Daoy (cell line): ENCODE measurements at regions not wholly inside any gene's neighbourhood (a gene's known extent, or its start where the extent isn't known, plus 50 kb on each side); places are given as distances from the start of the nearest gene placed in this dataset.

Source experiments
- DNase-seq: peaks from one replicate; pipeline ENCODE4 v3.0.0-alpha.2; 2015; ENCODE audit warnings: low read depth

- no peak for DNase-seq
Observed at GRCh38 chr2:4486971-4487370, 783.6 kb downstream of the DCDC2C start.

GRCh38 chr2:4499316-4500030 is 796.1 kb downstream of the DCDC2C start:
- DNase-seq = peak; percentile 38

- no peak for DNase-seq
Observed at GRCh38 chr2:4501525-4501924, 798.1 kb downstream of the DCDC2C start.

- peak; percentile 6 for DNase-seq
Observed at GRCh38 chr2:4502230-4502843, 799.0 kb downstream of the DCDC2C start.

GRCh38 chr2:4507661-4508060 is 804.3 kb downstream of the DCDC2C start:
- DNase-seq = no peak

GRCh38 chr2:4515871-4516761 is 812.7 kb downstream of the DCDC2C start:
- DNase-seq = no peak

- DNase-seq = no peak
Observed at GRCh38 chr2:4518596-4518995, 815.2 kb downstream of the DCDC2C start.

GRCh38 chr2:4522498-4523421 is 819.4 kb downstream of the DCDC2C start:
- DNase-seq = no peak

GRCh38 chr2:4527416-4527815 is 824.0 kb downstream of the DCDC2C start:
- no peak for DNase-seq

- DNase-seq = no peak
Observed at GRCh38 chr2:4528246-4528645, 824.9 kb downstream of the DCDC2C start.

- DNase-seq = no peak
Observed at GRCh38 chr2:4528773-4529172, 825.4 kb downstream of the DCDC2C start.

GRCh38 chr2:4529738-4530137 is 826.4 kb downstream of the DCDC2C start:
- no peak for DNase-seq

GRCh38 chr2:4530231-4530630 is 826.9 kb downstream of the DCDC2C start:
- no peak for DNase-seq

GRCh38 chr2:4533806-4534205 is 830.4 kb downstream of the DCDC2C start:
- DNase-seq = no peak

GRCh38 chr2:4539121-4539520 is 835.7 kb downstream of the DCDC2C start:
- DNase-seq = no peak

- peak; percentile 18 for DNase-seq
Observed at GRCh38 chr2:4549666-4550210, 846.4 kb downstream of the DCDC2C start.

GRCh38 chr2:4551691-4552474 is 848.5 kb downstream of the DCDC2C start:
- peak; percentile 22 for DNase-seq

- peak; percentile 60 for DNase-seq
Observed at GRCh38 chr2:4553241-4553640, 849.9 kb downstream of the DCDC2C start.

GRCh38 chr2:4556135-4556896 is 852.9 kb downstream of the DCDC2C start:
- peak; percentile 88 for DNase-seq

- no peak for DNase-seq
Observed at GRCh38 chr2:4561196-4561595, 857.8 kb downstream of the DCDC2C start.
